SK-N-SH (cell line): ENCODE measurements at regions not wholly inside any gene's neighbourhood (a gene's known extent, or its start where the extent isn't known, plus 50 kb on each side); places are given as distances from the start of the nearest gene placed in this dataset.

Source experiments
- CTCF ChIP-seq: fragments of 200-600 bp; sonication (generic); IDR thresholded peaks from 2 replicates; pipeline ENCODE4 v1.6.1; 2017; ENCODE audit warnings: antibody characterized with exemption, mild to moderate bottlenecking, moderate library complexity
- EZH2phosphoT487 ChIP-seq: fragments of 200-600 bp; sonication (generic); IDR thresholded peaks from 2 replicates; pipeline ENCODE4 v1.6.1; 2017; ENCODE audit warnings: low read depth, mixed run types, mild to moderate bottlenecking, antibody characterized with exemption, moderate library complexity, borderline replicate concordance
- GABPA ChIP-seq: IDR thresholded peaks from 2 replicates; pipeline ENCODE4 v1.4.0; 2012; ENCODE audit warnings: low read depth, mild to moderate bottlenecking
- MAX ChIP-seq: IDR thresholded peaks from 2 replicates; pipeline ENCODE4 v1.4.0; 2012; ENCODE audit warnings: low read depth
- MXI1 ChIP-seq: IDR thresholded peaks from 2 replicates; pipeline ENCODE4 v1.6.1; 2012; ENCODE audit warnings: mild to moderate bottlenecking, low read depth, low read length, improper control_type of control experiment
- NRF1 ChIP-seq: IDR thresholded peaks from 2 replicates; pipeline ENCODE4 v1.6.1; 2012; ENCODE audit warnings: low read depth, mild to moderate bottlenecking, low read length
- POLR2AphosphoS5 ChIP-seq: IDR thresholded peaks from 2 replicates; pipeline ENCODE4 v1.6.1; 2012; ENCODE audit warnings: low read depth, low read length
- TEAD4 ChIP-seq: IDR thresholded peaks from 2 replicates; pipeline ENCODE4 v1.4.0; 2012; ENCODE audit warnings: mild to moderate bottlenecking, borderline replicate concordance; ENCODE audit not compliant: insufficient read depth
- USF2 ChIP-seq: fragments of 150-350 bp; IDR thresholded peaks from 2 replicates; pipeline ENCODE4 v1.6.1; 2017; ENCODE audit warnings: antibody characterized with exemption, low read length, low read depth, borderline replicate concordance
- ZBTB33 ChIP-seq: IDR thresholded peaks from 2 replicates; pipeline ENCODE4 v1.4.0; 2012; ENCODE audit warnings: low read depth, borderline replicate concordance

- TF ChIP-seq CTCF (no peak), GABPA (no peak), USF2 (no peak), MXI1 (no peak), POLR2AphosphoS5 (no peak), EZH2phosphoT487 (no peak), MAX (no peak), NRF1 (no peak), ZBTB33 (no peak), TEAD4 (no peak)
Observed at GRCh38 chr13:103178986-103179943, 113.0 kb upstream of the SLC10A2 start.
